ENCODE measurements at regions not wholly inside any gene's neighbourhood (a gene's known extent, or its start where the extent isn't known, plus 50 kb on each side); places are given as distances from the start of the nearest gene placed in this dataset.

DNA sequence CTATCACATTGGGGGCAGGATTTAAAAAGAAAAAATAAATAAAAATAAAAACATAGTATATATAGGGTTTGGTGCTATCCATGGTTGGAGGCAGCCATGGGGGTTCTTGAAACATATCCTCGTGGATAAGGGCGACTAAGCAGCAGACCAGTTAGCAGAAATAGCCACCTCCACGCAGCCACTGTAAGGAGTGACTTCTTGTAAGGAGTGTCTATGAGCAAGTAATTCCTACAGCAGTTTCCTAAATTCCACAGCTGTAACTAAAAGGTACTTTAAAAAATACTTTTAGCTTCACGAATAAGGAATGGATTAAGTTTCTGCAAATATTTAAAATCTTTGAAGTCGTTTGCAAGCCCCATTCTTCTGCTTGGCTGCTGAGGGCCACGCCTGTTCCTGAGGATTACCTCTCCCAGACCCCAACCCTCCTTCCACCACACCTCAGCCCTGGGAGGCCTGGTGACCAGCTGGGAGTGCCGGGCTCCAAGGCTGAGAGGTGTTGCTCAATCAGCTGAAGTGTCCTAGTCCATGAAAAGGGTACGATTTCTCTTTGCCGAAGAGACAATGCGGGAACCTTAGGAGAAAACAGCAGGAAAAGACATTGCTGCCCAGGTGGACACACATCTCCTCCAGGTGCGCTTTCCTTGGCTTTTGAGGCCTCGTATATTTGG is 115.3 kb downstream of the ADSS2 start:
- H3K36me3 Mint-ChIP-seq: no peaks in the 10 kb centered on the region
- peaks cover 5% of the 10 kb centered on the region for H3K27me3 Mint-ChIP-seq (ENCODE audit: insufficient read depth, low read depth)
- no peak overlapping the region for H3K4me3 ChIP-seq
- no peak overlapping the region for H2AFZ ChIP-seq (replicated peaks)
- H3K36me3 ChIP-seq: no peaks in the 10 kb centered on the region
- H3K27ac Mint-ChIP-seq: no peak overlapping the region
- H3K4me1 ChIP-seq: peaks cover 28% of the 10 kb centered on the region
- H3K4me3 Mint-ChIP-seq: no peak overlapping the region
- TF ChIP-seq EZH2 (IDR thresholded peaks at IDR 0.05): no peak
- TF ChIP-seq, protein P1, sequence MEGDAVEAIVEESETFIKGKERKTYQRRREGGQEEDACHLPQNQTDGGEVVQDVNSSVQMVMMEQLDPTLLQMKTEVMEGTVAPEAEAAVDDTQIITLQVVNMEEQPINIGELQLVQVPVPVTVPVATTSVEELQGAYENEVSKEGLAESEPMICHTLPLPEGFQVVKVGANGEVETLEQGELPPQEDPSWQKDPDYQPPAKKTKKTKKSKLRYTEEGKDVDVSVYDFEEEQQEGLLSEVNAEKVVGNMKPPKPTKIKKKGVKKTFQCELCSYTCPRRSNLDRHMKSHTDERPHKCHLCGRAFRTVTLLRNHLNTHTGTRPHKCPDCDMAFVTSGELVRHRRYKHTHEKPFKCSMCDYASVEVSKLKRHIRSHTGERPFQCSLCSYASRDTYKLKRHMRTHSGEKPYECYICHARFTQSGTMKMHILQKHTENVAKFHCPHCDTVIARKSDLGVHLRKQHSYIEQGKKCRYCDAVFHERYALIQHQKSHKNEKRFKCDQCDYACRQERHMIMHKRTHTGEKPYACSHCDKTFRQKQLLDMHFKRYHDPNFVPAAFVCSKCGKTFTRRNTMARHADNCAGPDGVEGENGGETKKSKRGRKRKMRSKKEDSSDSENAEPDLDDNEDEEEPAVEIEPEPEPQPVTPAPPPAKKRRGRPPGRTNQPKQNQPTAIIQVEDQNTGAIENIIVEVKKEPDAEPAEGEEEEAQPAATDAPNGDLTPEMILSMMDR (IDR thresholded peaks at IDR 0.05): no peak
- TF ChIP-seq EZH2phosphoT487 (IDR thresholded peaks at IDR 0.05): no peak
- H3K4me1 Mint-ChIP-seq: peaks cover 36% of the 10 kb centered on the region
- H3K79me2 ChIP-seq (ENCODE audit: low read depth): no peaks in the 10 kb centered on the region
- DNase-seq (ENCODE audit: low spot score): no peak
- no peaks in the 10 kb centered on the region for H3K9me3 ChIP-seq (ENCODE audit: low read depth)
- H4K20me1 ChIP-seq (ENCODE audit: low read depth): no peaks in the 10 kb centered on the region
- no peak overlapping the region for H3K27ac ChIP-seq
- H3K27me3 ChIP-seq: no peaks in the 10 kb centered on the region
- H3F3A ChIP-seq (ENCODE audit: low read depth): peaks cover 18% of the 10 kb centered on the region
- no peak overlapping the region for H3K9ac ChIP-seq
- H3K4me2 ChIP-seq: no peak overlapping the region
- H3K9me3 Mint-ChIP-seq: no peaks in the 10 kb centered on the region

DNA sequence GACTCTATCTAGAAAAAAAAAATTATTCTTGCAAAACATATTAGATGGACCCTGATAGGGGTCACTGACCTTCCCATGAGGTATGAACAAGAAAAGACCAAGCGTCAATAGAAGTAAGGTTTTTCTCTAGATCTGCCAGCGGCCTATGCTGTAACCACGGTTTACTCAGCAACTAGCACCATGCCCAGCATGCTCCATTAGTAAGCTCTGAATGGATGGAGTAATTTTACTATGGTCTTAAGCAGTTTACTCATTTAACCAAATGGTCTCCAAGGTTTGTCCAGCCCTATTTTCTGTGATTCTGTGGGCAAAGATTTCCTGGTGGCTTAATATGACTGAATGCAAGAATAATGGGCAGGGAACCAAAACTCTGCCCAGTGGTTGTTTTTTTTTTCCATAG is 113.9 kb downstream of the ADSS2 start:
- Histone ChIP-seq H3K9ac (no peak overlapping the region), H2AFZ (replicated peaks) (no peak overlapping the region), H3K27me3 (no peaks in the 10 kb centered on the region), H3K27ac (no peak overlapping the region), H3K9me3 (ENCODE audit: low read depth) (no peaks in the 10 kb centered on the region), H3K4me3 (no peak overlapping the region), H4K20me1 (ENCODE audit: low read depth) (no peaks in the 10 kb centered on the region), H3K36me3 (no peaks in the 10 kb centered on the region), H3K79me2 (ENCODE audit: low read depth) (no peaks in the 10 kb centered on the region), H3K4me2 (no peak overlapping the region), H3K4me1 (peaks cover 40% of the 10 kb centered on the region), H3F3A (ENCODE audit: low read depth) (peaks cover 28% of the 10 kb centered on the region)
- no peaks in the 10 kb centered on the region for H3K36me3 Mint-ChIP-seq
- no peaks in the 10 kb centered on the region for H3K9me3 Mint-ChIP-seq
- no peak overlapping the region for H3K4me3 Mint-ChIP-seq
- DNase-seq (ENCODE audit: low spot score): no peak
- H3K27ac Mint-ChIP-seq: no peak overlapping the region
- H3K27me3 Mint-ChIP-seq (ENCODE audit: insufficient read depth, low read depth): peaks cover 5% of the 10 kb centered on the region
- TF ChIP-seq EZH2 (IDR thresholded peaks at IDR 0.05) (no peak), EZH2phosphoT487 (IDR thresholded peaks at IDR 0.05) (no peak)
- TF ChIP-seq, protein P1 (IDR thresholded peaks at IDR 0.05): no peak
- H3K4me1 Mint-ChIP-seq: peaks cover 47% of the 10 kb centered on the region

DNA sequence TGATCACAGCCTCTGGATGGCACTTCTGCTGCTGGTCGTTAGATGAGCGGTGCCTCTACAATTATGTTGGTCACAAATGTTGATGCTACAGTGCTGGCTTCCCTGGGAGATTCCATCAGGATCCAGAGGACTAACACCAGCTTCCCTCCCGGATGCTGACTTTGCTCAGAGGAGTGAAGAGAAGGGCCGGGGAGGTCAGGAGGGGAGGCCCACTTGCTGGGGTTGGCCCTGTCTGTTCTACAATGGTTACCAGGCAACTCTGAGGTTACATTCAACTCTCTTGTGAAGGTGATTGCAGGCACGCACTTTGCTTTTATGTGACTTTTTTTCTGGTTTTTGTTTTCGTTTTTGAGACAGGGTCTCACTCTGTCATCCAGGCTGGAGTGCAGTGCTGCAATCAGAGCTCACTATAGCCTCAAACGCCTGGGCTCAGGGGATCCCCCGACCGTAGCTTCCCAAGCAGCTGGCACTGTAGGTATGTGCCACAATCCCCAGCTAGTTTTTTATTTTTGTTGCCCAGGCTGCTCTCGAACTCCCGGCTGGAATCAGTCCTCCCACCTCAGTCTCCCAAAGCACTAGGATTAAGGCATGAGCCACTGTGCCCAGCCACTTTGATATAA is 112.5 kb downstream of the ADSS2 start:
- peak; percentile 10 for DNase-seq (ENCODE audit: low spot score)

More for the DNA sequence above, 112.5 kb downstream of the ADSS2 start:
- H3K27me3 Mint-ChIP-seq (ENCODE audit: insufficient read depth, low read depth): peaks cover 7% of the 10 kb centered on the region
- Histone ChIP-seq H3K4me2 (no peak overlapping the region), H2AFZ (replicated peaks) (peak overlapping the region; percentile 8), H3F3A (ENCODE audit: low read depth) (peaks cover 32% of the 10 kb centered on the region), H3K27me3 (no peaks in the 10 kb centered on the region), H3K4me3 (no peak overlapping the region), H3K27ac (no peak overlapping the region), H3K36me3 (no peaks in the 10 kb centered on the region), H3K79me2 (ENCODE audit: low read depth) (no peaks in the 10 kb centered on the region), H3K4me1 (peaks cover 40% of the 10 kb centered on the region), H4K20me1 (ENCODE audit: low read depth) (no peaks in the 10 kb centered on the region), H3K9ac (no peak overlapping the region), H3K9me3 (ENCODE audit: low read depth) (no peaks in the 10 kb centered on the region)
- H3K27ac Mint-ChIP-seq: peak overlapping the region; percentile 73
- H3K36me3 Mint-ChIP-seq: no peaks in the 10 kb centered on the region
- no peaks in the 10 kb centered on the region for H3K9me3 Mint-ChIP-seq
- no peak for TF ChIP-seq EZH2 (IDR thresholded peaks at IDR 0.05)
- TF ChIP-seq, protein P1 (IDR thresholded peaks at IDR 0.05): no peak
- no peak for TF ChIP-seq EZH2phosphoT487 (IDR thresholded peaks at IDR 0.05)
- no peak overlapping the region for H3K4me3 Mint-ChIP-seq
- peaks cover 57% of the 10 kb centered on the region for H3K4me1 Mint-ChIP-seq

Data from neural progenitor cell (in vitro differentiated cells).